ENCODE measurements at regions not wholly inside any gene's neighbourhood (a gene's known extent, or its start where the extent isn't known, plus 50 kb on each side); places are given as distances from the start of the nearest gene placed in this dataset.

DNA sequence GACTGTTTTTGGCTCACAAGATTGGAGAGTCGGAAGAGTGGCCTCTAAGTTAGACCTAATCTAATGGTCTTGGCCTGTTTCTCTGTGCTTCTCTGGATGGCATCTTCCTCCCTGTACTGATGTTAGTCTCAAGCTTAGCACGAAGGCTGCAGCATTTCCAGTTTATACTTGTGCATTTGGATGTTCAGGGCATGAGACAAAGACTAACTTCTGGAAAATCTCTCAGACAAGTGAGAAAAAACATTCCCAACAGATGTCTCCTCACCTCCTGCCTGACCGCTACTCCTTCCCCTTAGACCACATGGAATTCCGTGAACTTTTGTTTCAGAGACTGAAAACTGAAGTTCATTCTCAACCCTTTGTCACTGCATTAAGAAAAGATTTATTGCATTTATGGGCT lies 410.8 kb upstream of the MCTP2 start:
- DNase-seq: no peak

GRCh38 chr15:93819826-93820225 lies 411.5 kb upstream of the MCTP2 start:
- CTCF ChIA-PET: no interaction called here
- intact Hi-C loops (cut with micrococcal nuclease; ENCODE audit: unreplicated experiment): no loop called here
- Mint-ChIP-seq H3K9me3 (ENCODE audit: low read depth, unreplicated experiment) (peaks cover 18% of the 10 kb centered on the region), H3K27me3 (ENCODE audit: unreplicated experiment) (no peaks in the 10 kb centered on the region), H3K4me1 (ENCODE audit: low read depth, unreplicated experiment) (no peaks in the 10 kb centered on the region), H3K36me3 (ENCODE audit: insufficient read depth, unreplicated experiment) (no peaks in the 10 kb centered on the region), H3K4me3 (ENCODE audit: low read depth, unreplicated experiment) (no peak overlapping the region), H3K27ac (ENCODE audit: unreplicated experiment) (no peak overlapping the region)
- TF ChIP-seq, protein P1, sequence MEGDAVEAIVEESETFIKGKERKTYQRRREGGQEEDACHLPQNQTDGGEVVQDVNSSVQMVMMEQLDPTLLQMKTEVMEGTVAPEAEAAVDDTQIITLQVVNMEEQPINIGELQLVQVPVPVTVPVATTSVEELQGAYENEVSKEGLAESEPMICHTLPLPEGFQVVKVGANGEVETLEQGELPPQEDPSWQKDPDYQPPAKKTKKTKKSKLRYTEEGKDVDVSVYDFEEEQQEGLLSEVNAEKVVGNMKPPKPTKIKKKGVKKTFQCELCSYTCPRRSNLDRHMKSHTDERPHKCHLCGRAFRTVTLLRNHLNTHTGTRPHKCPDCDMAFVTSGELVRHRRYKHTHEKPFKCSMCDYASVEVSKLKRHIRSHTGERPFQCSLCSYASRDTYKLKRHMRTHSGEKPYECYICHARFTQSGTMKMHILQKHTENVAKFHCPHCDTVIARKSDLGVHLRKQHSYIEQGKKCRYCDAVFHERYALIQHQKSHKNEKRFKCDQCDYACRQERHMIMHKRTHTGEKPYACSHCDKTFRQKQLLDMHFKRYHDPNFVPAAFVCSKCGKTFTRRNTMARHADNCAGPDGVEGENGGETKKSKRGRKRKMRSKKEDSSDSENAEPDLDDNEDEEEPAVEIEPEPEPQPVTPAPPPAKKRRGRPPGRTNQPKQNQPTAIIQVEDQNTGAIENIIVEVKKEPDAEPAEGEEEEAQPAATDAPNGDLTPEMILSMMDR (IDR thresholded peaks at IDR 0.05; ENCODE audit: unreplicated experiment): no peak
- DNase-seq: no peak
- no TSS peak for BruUV-seq (replicated peaks)

More for the DNA sequence above, 410.8 kb upstream of the MCTP2 start:
- TF ChIP-seq, protein P1 (IDR thresholded peaks at IDR 0.05; ENCODE audit: unreplicated experiment): no peak
- H3K27me3 Mint-ChIP-seq (ENCODE audit: unreplicated experiment): no peaks in the 10 kb centered on the region
- CTCF ChIA-PET: no interaction called here
- H3K4me3 Mint-ChIP-seq (ENCODE audit: low read depth, unreplicated experiment): no peak overlapping the region
- no peaks in the 10 kb centered on the region for H3K36me3 Mint-ChIP-seq (ENCODE audit: insufficient read depth, unreplicated experiment)
- intact Hi-C loops (cut with micrococcal nuclease; ENCODE audit: unreplicated experiment): no loop called here
- no TSS peak for BruUV-seq (replicated peaks)
- H3K4me1 Mint-ChIP-seq (ENCODE audit: low read depth, unreplicated experiment): no peaks in the 10 kb centered on the region
- H3K9me3 Mint-ChIP-seq (ENCODE audit: low read depth, unreplicated experiment): peaks cover 22% of the 10 kb centered on the region
- no peak overlapping the region for H3K27ac Mint-ChIP-seq (ENCODE audit: unreplicated experiment)

- peaks cover 15% of the 10 kb centered on the region for H3K9me3 Mint-ChIP-seq (ENCODE audit: low read depth, unreplicated experiment)
- intact Hi-C loops (cut with micrococcal nuclease; ENCODE audit: unreplicated experiment): no loop called here
- H3K27ac Mint-ChIP-seq (ENCODE audit: unreplicated experiment): no peak overlapping the region
- DNase-seq: no peak
- no TSS peak for BruUV-seq (replicated peaks)
- H3K4me3 Mint-ChIP-seq (ENCODE audit: low read depth, unreplicated experiment): no peak overlapping the region
- TF ChIP-seq, protein P1 (IDR thresholded peaks at IDR 0.05; ENCODE audit: unreplicated experiment): no peak
- H3K27me3 Mint-ChIP-seq (ENCODE audit: unreplicated experiment): no peaks in the 10 kb centered on the region
- H3K36me3 Mint-ChIP-seq (ENCODE audit: insufficient read depth, unreplicated experiment): no peaks in the 10 kb centered on the region
- CTCF ChIA-PET: no interaction called here
- no peaks in the 10 kb centered on the region for H3K4me1 Mint-ChIP-seq (ENCODE audit: low read depth, unreplicated experiment)
Measured at GRCh38 chr15:93816815-93817214, 414.5 kb upstream of the MCTP2 start.

GRCh38 chr15:93811305-93811704 lies 420.1 kb upstream of the MCTP2 start:
- no peak for DNase-seq
- Mint-ChIP-seq H3K27ac (ENCODE audit: unreplicated experiment) (no peak overlapping the region), H3K9me3 (ENCODE audit: low read depth, unreplicated experiment) (peaks cover 17% of the 10 kb centered on the region), H3K27me3 (ENCODE audit: unreplicated experiment) (no peaks in the 10 kb centered on the region), H3K4me1 (ENCODE audit: low read depth, unreplicated experiment) (no peaks in the 10 kb centered on the region), H3K4me3 (ENCODE audit: low read depth, unreplicated experiment) (no peak overlapping the region), H3K36me3 (ENCODE audit: insufficient read depth, unreplicated experiment) (no peaks in the 10 kb centered on the region)
- CTCF ChIA-PET: no interaction called here
- intact Hi-C loops (cut with micrococcal nuclease; ENCODE audit: unreplicated experiment): no loop called here
- BruUV-seq (replicated peaks): no TSS peak
- TF ChIP-seq, protein P1 (IDR thresholded peaks at IDR 0.05; ENCODE audit: unreplicated experiment): no peak

DNA sequence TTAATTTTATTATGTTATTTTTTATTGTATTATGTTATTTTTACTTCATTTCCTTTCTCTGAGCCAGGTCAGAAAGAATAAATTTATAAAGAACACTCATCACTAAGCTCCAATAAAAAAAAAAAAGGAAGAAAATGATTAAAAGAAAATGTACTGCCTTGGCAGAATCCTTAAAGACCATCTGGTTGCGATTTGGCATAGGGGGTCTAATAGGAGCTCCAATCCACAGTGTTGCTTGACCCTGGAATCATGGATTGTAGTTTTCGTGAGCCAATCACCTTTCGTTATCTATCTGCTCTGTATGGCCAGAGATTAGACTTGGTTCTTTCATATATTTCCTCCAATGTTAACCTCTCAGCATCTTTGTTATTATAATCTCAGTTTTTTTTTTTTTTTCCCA lies 421.8 kb upstream of the MCTP2 start:
- no peak overlapping the region for H3K4me3 Mint-ChIP-seq (ENCODE audit: low read depth, unreplicated experiment)
- no peaks in the 10 kb centered on the region for H3K36me3 Mint-ChIP-seq (ENCODE audit: insufficient read depth, unreplicated experiment)
- CTCF ChIA-PET: no interaction called here
- BruUV-seq (replicated peaks): no TSS peak
- intact Hi-C loops (cut with micrococcal nuclease; ENCODE audit: unreplicated experiment): no loop called here
- TF ChIP-seq, protein P1 (IDR thresholded peaks at IDR 0.05; ENCODE audit: unreplicated experiment): no peak
- peaks cover 19% of the 10 kb centered on the region for H3K9me3 Mint-ChIP-seq (ENCODE audit: low read depth, unreplicated experiment)
- no peak overlapping the region for H3K27ac Mint-ChIP-seq (ENCODE audit: unreplicated experiment)
- DNase-seq: no peak
- no peaks in the 10 kb centered on the region for H3K4me1 Mint-ChIP-seq (ENCODE audit: low read depth, unreplicated experiment)
- no peaks in the 10 kb centered on the region for H3K27me3 Mint-ChIP-seq (ENCODE audit: unreplicated experiment)
